ENCODE measurements at regions not wholly inside any gene's neighbourhood (a gene's known extent, or its start where the extent isn't known, plus 50 kb on each side); places are given as distances from the start of the nearest gene placed in this dataset.
A peak's percentile ranks its signal among the peaks of the same experiment; 100 is the strongest.

DNA sequence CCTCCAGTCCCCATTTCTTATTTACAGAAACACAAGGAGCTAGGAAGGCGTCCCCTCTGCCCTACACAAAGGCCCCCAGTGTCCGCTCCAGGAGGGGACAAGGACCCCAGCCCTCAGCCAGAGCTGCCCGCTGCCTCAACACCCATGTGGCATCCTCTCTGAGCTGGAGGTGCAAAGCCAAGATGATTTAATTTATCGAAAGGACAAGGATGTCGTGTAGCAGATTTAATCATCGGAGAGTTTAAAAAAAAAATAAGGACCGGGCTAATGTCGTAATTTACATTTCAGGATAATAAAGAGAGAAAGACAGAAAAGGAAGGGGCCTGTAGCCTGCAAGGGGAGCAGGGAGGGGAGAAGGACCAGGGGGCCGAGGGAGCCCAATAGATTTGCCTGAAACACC is 68.3 kb upstream of the CASZ1 start:
- peaks cover 6 to 55% (median 29%) of the 10 kb centered on the region in 9 donors for H3K4me1 ChIP-seq
- no peaks in the 10 kb centered on the region for H3K36me3 ChIP-seq
- 82 to 87% methylated on average over 9 of the region's 9 CpGs for WGBS, 2 donors
- H3K27me3 ChIP-seq: peaks cover 0 to 77% (median 37%) of the 10 kb centered on the region in 7 donors
- intact Hi-C loops (cut with DNase I): loop anchor here (5.0 to 10.0 kb wide), 17 partner anchors 42 to 1098 kb away; partner anchors contain the start of gene CASZ1 (in 3 of the 10)
- TF ChIP-seq, protein P1, sequence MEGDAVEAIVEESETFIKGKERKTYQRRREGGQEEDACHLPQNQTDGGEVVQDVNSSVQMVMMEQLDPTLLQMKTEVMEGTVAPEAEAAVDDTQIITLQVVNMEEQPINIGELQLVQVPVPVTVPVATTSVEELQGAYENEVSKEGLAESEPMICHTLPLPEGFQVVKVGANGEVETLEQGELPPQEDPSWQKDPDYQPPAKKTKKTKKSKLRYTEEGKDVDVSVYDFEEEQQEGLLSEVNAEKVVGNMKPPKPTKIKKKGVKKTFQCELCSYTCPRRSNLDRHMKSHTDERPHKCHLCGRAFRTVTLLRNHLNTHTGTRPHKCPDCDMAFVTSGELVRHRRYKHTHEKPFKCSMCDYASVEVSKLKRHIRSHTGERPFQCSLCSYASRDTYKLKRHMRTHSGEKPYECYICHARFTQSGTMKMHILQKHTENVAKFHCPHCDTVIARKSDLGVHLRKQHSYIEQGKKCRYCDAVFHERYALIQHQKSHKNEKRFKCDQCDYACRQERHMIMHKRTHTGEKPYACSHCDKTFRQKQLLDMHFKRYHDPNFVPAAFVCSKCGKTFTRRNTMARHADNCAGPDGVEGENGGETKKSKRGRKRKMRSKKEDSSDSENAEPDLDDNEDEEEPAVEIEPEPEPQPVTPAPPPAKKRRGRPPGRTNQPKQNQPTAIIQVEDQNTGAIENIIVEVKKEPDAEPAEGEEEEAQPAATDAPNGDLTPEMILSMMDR (IDR thresholded peaks at IDR 0.05): no peak
- ATAC-seq: no peak
- H3K4me3 ChIP-seq: no peak overlapping the region
- DNase-seq: no peak
- no peak overlapping the region for H3K27ac ChIP-seq
- no peaks in the 10 kb centered on the region for H3K9me3 ChIP-seq

DNA sequence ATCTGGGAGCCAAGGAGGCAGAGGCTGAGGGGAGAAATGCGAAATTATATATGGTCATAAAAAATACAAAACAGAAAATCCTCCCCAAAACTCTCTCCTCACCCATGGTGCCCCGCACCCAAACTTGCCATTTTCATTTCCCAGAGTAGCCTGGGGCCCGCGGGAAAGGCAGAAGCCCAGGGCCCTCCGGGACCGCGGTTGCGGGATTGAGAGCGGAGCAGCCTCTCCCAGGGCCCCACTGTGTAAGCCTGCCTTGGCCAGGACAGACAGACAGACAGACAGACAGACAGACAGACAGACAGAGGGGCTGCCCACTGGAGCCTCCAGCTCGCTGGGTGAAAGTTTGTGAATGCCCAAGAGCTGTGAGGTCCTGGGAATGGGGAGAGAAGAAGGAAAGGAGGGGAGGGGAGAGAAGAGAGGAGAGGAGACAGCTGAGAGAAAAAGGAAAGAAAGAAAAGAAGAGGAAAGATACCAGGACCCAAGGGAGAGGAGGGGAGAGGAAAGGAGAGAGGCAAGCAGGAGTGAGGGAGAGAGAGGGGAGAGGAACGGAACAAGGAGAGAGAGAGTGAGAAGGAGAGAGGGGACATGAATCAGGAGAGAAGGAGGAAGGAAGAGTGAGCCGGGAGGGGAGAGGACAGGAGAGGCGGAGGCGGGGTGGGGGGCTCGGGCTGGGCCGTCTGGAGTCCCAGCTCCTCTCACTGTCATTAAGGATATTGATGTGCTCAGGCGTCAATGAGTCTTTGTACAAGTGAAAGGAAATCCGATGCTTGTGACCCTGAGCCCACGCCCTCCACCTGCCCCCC is 69.3 kb upstream of the CASZ1 start:
- no peak for ATAC-seq
- H3K27ac ChIP-seq: no peak overlapping the region
- DNase-seq: no peak
- no peaks in the 10 kb centered on the region for H3K36me3 ChIP-seq
- H3K4me3 ChIP-seq: no peak overlapping the region
- H3K9me3 ChIP-seq: no peaks in the 10 kb centered on the region
- peaks cover 0 to 77% (median 41%) of the 10 kb centered on the region in 7 donors for H3K27me3 ChIP-seq
- H3K4me1 ChIP-seq: peaks cover 6 to 50% (median 27%) of the 10 kb centered on the region in 9 donors
- TF ChIP-seq, protein P1 (IDR thresholded peaks at IDR 0.05): no peak
- WGBS, 2 donors: 62 to 69% methylated on average over 19 of the region's 19 CpGs
- intact Hi-C loops (cut with DNase I): loop anchor here (2.0 to 10.0 kb wide), 14 partner anchors 71 to 368 kb away; partner anchors contain the start of gene CASZ1 (in 1 of the 10)

DNA sequence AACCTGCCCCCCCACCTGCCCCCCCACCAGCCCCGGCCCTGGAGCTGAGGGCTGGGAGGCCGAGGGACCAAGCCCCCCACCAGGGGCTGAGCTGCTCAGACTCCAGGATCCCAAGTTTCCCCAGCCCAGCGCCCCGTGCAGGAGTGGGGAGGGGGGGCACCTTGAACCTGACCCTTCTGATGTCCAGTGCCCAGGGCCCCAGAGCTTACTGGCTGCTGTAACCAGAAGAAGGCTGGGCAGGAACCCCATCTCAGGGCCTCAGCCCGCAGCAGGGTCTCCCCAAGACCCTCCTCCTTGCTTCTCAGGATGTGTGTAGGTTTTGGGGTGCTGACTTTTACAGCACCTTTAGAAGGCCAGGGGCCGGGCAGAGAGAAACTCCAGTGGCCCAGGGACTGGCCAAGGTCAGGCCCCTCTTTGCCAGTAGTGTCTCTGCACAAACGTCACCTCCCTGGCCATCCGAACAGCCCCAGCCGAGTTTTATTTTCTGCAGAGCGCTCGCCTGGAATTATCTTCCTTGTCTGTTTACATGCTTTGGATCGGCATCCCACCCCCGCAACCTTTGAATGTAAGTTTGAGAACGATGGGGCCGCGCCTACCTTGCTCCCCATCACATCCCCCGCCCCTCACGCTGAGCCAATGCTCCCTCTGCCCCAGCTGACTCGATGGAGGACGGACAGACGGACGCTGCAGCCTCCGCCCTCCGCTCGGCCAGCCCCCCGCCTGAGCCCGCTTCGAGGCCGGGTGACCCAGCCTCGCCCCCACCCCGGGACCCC is 70.1 kb upstream of the CASZ1 start:
- 10 to 11% methylated on average over 30 to 31 of the region's 31 CpGs for WGBS, 2 donors
- H3K27me3 ChIP-seq: peaks cover 0 to 81% (median 41%) of the 10 kb centered on the region in 7 donors
- ATAC-seq: peak in 5 of 8 donors; percentile 2 to 38 (median 4)
- no peak for DNase-seq
- no peaks in the 10 kb centered on the region for H3K9me3 ChIP-seq
- intact Hi-C loops (cut with DNase I): loop anchor here (1.0 to 10.0 kb wide), 15 partner anchors 72 to 369 kb away; partner anchors contain the start of gene CASZ1 (in 1 of the 10)
- H3K4me1 ChIP-seq: peaks cover 6 to 42% (median 23%) of the 10 kb centered on the region in 9 donors
- H3K36me3 ChIP-seq: no peaks in the 10 kb centered on the region
- TF ChIP-seq, protein P1 (IDR thresholded peaks at IDR 0.05): no peak
- peak overlapping the region; percentile 6 to 52 (median 44) for H3K4me3 ChIP-seq
- no peak overlapping the region for H3K27ac ChIP-seq

DNA sequence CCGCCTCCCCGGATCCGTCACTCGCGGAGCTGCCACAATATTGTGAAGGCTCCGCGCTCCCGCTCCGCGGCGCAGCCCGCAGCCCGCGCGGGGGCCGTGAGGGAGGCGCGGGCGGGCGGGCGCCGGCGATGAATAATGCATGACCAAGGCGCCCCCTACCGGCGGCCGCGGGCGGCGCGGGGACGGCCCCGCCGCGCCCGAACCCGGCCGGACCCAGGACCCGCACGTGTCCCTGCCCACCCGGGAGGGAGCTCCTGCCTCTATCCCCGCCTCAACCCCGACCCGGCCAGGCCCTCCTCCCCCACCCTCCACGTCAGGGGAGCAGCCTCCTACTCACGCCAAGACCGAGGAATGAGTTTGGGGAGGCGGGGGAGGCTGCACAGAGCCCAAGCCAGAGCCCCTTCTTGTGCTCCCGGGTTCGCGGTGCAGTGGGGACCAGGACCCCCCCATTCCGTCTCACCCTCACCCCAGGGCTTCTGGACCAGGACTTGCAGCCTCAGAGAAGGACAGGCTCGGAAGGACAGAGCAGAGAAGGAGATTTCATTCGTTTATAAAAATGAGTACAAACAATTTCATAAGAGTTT is 70.8 kb upstream of the CASZ1 start:
- intact Hi-C loops (cut with DNase I): loop anchor here (1.0 to 10.0 kb wide), 15 partner anchors 72 to 370 kb away; partner anchors contain the start of gene CASZ1 (in 1 of the 10)
- TF ChIP-seq, protein P1 (IDR thresholded peaks at IDR 0.05): peak; percentile 55 to 93 (median 80)
- 2 to 3% methylated on average over 52 to 54 of the region's 54 CpGs for WGBS, 2 donors
- Histone ChIP-seq H3K9me3 (no peaks in the 10 kb centered on the region), H3K4me3 (peak overlapping the region; percentile 6 to 52 (median 44)), H3K4me1 (peaks cover 6 to 35% (median 17%) of the 10 kb centered on the region in 9 donors), H3K27me3 (peaks cover 0 to 81% (median 38%) of the 10 kb centered on the region in 7 donors), H3K27ac (no peak overlapping the region), H3K36me3 (no peaks in the 10 kb centered on the region)
- peak; percentile 56 to 84 (median 71) for ATAC-seq
- DNase-seq: peak; percentile 37 to 66
